ENCODE measurements at regions not wholly inside any gene's neighbourhood (a gene's known extent, or its start where the extent isn't known, plus 50 kb on each side); places are given as distances from the start of the nearest gene placed in this dataset.
"Not testable (repeated sequence)": the region's sequence is repeated elsewhere in the genome, so short reads cannot be mapped to it uniquely, and the experiment has no call there.

DNA sequence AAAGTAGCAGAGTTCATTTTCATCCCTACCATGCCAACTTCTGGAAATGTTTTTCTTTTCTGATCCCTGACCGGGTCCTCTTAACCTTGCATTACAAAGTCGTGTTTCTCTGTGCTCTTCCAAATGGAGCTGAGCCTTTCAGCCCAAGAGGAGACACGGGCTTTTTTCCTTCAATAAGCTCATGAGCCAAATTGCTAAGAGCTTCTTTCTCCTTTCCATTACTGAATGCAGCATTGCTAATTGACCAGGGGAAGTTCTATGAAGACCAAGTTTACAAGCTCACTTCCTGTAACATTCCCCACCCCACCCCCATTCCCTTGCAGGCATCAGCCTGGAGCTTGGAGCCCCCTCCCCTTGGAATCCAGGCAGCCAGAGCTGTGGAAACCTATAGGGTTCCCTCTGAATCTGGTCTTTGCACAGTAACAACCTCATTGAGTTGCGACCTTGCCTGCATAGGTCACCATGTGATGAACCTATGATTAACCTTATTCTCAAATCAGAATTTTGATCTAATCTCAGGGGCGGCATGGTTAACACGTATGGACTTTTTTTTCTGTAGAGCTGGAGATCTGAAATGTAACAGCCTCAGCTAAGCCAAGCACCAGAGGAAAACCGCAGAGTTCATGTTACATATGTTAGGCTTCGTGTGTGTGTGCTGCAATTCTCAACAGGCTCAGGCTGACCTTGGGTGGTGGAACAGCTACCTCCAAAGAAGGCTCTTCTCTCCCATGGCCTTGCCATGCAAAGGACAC, 395.7 kb upstream of the ZNF462 start:
- DNase-seq: no peak

DNA sequence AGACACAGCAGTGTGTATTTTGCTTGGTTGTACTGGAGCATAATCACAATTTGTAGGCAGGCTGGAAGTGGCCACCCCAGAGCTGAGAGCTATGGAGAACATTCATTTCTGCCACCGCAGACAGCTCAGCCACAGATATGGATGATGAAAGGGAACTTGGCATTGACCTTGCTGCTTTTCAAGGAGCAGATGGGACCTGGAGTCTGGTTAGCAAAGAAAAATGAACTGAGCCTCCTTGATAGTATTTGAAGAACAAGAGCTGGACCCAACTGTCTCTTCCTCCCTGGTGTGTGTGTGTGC, 395.2 kb upstream of the ZNF462 start:
- DNase-seq: no peak

DNA sequence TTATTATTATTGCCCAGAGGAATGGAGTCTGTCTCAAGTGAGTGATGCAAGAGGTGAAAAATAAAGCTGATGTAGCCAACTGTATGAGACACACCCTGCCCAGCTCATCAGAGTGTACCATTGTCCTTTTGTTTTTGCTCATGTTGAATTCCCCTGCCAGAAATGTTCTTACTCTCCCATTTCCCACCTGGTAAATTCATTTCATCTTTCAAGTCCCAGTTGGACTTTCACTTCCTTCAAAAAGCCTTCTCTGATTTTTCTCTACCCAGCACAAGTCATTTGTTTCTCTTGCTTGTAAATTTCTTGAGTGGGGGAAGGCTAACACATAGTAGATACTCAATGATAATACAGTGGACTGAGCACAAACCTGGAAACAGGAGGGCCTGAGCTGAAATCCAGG, 394.5 kb upstream of the ZNF462 start:
- no peak for DNase-seq

DNA sequence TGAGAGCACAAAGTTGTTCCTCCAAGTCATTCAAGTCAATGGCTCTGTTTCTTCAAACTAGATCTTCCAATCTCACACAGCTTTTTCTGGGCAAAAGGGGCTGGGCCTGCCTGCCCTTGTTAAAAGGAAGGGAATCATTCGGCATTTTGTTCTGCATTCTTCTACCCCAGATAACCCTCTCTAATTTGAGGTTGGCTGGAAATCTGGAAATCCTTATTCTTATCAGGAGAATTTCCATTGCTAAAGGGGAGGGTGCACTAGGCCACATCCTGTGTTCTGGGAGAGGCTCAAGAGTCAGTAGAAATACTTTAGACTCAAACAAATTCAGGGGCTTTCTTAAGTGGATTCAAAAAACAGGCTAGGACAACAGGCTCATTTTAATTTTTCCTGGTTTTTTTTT, 384.7 kb upstream of the ZNF462 start:
- DNase-seq: no peak

DNA sequence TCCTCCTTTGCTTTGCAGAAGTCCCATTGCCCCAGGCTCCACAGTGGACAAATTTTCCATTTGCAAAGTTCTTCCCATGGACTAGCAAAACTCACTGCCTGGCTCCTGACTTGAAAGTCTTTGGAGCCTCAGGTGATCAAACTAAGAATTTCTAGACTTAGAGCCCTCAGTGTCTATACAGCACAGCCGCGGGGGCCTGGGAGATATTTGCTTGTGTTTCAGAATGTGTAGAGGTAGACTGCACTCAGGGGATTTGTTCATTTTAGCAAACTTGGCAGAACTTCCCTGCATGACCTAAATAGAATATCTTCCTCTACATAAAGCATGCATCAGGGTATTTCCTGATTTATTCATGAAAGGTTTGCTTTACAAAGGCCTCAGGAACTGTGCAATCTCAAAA, 384.2 kb upstream of the ZNF462 start:
- no peak for DNase-seq

DNA sequence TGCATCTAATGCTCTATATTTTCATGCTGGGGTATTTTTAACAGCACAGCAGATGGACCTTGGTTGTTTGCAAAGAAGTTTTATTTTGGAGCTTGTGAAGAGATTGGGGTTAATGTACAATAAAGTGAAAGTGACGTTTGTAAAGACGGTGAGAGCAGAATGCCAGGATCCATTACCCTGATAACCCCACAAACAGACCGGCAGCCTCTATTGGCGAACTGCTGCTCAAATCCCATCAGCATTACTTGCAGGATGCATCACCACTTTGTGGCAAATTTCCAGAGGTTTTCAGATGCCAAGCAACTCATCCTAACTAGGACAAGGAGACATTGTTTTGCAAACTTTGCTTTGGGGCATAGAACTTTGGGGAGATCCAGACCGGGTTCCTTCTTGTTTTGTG, 383.3 kb upstream of the ZNF462 start:
- DNase-seq: no peak

DNA sequence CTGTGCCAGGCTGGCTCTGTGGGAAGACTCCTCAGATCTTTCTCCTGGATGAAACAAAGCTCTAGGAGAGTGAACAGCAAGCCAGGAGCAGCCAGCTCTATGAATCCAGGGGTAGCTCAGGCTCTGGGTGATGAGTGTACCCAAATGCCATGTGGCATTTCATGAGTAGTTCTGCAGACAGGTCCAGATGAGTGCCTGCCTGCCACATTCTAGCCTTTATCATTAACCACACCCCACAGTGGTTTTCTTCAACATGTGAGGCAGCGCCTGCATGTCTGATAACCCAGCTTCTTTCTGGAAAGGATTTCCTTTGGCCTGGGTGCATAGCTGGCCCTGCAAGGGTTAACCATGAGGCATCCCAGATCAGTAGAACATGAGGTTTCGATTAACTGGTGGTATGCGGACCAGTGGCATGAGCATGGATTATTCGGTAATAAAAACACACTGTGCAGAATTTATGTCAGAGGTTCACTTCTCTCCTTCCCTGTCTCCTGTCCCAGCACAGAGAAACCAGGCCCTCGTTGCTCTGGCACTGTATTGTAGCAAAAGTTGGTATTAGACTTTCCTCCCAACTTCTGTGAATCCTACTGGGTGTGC, 381.9 kb upstream of the ZNF462 start:
- no peak for DNase-seq

DNA sequence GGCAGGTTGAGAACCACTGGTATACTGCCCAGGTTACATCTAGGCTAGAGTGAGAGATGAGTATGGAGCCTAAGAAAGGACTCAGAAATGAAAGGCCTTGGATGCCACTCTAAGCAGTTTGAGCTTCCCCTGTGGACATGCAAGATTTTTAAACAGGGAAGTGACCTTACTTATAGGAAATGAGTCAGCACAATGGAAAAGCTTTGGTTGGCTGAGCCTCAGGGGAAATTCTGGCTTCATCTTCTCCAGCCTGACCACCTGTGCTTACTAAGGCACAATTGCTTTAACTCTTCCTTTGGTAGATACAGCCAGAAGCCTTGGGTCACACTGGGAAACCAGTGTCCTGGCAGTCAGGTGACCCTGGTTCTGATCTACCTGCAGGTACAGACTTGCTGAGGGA, 380.2 kb upstream of the ZNF462 start:
- DNase-seq: no peak

DNA sequence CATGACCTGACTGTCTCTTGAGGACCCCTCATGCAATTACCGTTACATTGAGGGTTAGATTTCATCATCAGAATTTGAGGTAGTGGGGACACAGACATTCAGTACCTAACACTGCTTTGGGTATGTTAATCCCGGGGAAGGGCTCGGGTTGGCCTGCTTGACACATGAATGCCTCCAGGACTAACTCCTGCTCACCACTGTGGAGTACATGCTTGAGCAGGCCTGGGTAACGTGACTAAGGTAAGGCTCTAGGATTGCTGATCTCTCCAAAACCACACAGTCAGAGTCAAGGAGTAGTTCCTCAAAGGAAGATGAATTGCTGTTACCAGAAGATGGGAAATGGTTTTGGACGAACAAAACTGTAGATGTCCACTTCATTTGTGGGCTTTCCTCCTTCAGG, 376.3 kb upstream of the ZNF462 start:
- no peak for DNase-seq

DNA sequence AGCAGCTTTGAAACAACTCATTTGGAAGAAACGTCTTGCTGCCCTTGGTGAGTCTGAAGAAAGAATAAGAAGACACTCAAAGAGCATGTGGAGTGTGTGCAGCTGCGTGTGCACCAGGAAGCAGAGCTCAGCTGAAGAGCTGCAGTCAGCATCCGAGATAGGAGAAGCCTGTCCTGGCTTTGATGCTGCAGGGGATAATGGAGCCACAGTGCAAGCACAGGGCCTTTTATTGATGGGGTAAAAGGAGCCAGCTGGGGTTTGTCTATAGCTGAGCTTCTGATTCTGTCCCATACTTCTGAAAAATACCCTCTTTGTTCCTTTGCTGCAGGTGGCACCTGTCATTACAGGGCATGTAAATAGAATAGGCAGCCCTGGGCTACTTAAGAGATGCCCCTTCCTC, 375.7 kb upstream of the ZNF462 start:
- DNase-seq: no peak

DNA sequence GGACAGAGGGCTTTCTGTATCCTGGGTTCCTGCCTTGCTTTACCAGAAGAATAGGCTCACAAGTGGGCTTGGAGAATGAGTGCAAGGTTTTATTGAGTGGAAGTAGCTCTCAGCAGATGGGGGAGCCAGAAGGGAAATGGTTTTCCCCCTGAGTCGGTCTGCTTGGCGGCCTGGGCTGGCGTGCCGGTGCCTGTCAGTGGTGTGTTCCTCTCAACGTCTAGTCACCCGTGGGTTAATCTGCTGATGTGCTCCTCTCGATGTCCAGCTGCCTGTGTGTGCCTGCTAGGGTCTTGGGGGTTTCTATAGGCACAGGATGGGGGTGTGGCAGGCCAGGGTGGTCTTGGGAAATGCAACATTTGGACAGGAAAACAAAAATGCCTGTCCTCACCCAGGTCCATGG, 370.8 kb upstream of the ZNF462 start:
- not testable (repeated sequence) for DNase-seq

DNA sequence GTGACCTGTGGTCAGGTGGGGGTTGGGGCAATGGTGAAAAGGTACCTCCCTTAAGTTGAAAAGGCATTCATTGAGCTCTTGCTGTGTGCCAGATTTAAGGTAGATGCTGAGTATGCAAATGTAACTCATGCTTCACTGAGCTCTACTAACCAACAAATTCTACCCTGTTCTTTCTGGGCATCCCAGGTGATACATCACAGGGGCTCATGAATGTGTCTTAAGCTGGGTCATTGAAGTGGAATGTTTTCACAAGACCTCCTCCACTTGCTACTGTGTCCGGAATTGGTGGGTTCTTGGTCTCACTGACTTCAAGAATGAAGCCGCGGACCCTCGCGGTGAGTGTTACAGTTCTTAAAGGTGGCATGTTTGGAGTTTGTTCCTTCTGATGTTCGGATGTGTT, 362.8 kb upstream of the ZNF462 start:
- no peak for DNase-seq

DNA sequence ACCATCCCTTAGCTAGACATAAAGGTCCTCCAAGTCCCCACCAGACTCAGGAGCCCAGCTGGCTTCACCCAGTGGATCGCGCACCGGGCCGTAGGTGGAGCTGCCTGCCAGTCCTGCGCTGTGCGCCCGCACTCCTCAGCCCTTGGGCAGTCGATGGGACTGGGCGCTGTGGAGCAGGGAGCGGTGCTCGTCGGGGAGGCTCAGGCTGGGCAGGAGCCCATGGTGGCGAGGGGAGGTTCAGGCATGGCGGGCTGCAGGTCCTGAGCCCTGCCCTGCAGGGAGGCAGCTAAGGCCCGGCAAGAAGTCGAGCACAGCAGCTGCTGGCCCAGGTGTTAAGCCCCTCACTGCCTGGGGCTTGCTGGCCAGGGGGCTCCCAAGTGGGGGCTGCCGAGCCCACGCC, 361.8 kb upstream of the ZNF462 start:
- not testable (repeated sequence) for DNase-seq

DNA sequence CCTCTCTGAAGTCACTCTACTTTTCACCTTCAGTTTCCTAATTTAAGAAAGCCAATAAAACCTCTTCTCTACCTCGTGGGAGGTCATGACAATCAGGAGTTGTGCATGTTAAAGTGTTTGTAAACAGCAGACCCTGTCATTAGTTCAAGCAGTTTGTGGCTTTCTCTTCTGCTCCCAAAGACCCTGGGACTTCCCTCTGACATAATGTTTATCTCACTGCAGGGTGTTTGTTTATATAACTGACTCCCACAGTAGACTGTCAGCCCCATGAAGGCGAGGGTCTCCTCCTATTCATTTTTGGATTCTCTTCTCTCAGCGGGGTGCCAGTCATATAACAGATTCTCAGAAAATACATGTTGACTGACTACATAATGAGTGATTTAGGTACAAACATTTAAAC, 360.0 kb upstream of the ZNF462 start:
- peak; percentile 1 for DNase-seq

DNA sequence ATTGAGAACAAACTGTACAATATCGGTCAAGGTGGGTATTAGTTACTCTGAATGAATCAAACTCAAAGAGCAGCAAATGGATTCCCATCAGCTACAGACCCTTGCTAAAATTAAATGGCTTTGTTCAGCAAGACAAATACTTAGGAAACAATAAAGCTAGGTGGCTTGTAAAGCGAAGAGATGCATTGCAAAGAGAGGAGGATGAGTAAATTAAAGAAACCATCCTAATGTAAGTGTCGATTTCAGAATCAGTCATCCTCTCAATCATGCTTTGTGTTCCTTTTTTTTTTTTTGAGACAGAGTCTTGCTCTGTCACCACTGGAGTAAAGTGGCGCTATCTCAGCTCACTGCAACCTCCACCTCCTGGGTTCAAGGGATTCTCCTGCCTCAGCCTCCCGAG, 359.2 kb upstream of the ZNF462 start:
- DNase-seq: peak; percentile 45

DNA sequence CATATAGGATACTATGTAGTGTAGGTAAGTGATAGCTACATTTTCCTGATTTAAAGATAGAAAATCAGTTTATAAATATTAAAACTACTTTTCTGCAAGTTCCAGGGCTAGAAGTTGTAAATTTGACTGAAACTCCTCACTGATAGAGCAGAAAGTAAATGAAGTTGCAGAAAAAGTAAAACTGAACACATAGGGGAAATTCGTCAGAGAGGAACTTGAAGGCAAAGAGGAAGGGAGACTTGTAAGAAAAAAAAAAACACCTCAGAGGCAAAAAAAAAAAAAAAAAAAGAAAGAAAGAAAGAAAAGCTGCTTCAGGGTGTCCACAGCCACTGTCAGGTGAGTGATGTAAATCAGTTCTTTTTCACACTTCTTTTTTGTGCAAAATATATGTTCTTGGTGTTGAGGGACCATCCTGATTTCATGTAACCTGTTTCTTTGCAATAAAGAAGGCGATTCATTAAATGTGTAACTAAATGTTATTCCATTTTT, 336.2 kb upstream of the ZNF462 start:
- no peak for DNase-seq

DNA sequence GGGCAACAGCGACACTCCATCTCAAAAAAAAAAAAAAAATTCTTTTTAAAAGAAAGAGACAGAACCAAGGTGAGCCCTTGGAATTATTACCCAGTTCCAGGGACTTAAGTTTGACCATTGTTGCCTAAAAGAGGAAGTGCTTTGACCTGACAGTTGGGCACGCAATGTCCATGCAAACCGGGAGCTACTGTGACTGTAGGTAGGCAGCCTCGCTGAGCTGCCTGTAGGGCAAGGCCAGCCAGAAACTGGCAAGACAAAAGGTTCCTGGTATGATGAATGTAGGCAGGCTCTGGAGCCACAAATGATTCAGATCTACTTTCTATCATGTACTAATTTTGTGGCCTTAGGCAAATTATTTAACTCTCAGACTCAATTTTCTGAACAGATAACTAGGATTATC, 334.8 kb upstream of the ZNF462 start:
- DNase-seq: no peak

DNA sequence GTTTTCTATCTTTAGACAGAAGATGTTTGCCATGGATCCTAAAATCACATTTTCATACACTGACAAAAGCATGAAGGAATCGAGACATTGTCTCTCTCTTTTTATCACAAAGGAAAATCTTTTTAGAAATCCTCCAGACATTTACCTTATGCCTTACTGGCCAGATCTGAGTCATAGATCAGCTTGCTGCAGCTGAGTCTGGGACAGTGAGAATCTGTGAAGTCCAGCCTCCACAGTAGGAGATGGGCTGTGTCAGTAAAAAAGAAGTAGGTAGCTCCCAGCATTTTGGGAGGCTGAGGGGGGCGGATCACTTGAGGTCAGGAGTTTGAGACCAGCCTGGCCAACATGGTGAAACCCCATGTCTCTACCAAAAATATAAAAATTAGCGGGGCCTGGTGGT, 333.4 kb upstream of the ZNF462 start:
- no peak for DNase-seq

DNA sequence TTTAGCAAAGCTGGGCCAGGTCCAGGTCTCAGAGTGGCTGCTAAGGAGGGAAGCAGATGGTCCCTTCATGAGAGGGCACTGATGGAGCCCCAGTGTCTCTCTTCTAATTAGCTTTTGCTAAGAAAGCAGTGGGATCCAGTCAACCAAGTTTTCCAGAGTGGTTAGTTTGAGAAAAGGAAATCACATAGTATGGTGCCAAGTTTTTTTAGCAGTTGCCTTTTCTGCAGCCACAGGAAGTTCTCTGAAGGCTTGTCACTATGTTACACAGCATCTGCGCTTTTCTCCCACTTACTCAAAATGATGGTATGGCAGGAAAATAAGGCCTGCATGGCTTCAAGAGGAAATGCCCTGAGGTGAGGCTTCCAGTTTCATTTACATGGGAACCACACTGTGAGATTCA, 331.5 kb upstream of the ZNF462 start:
- no peak for DNase-seq

DNA sequence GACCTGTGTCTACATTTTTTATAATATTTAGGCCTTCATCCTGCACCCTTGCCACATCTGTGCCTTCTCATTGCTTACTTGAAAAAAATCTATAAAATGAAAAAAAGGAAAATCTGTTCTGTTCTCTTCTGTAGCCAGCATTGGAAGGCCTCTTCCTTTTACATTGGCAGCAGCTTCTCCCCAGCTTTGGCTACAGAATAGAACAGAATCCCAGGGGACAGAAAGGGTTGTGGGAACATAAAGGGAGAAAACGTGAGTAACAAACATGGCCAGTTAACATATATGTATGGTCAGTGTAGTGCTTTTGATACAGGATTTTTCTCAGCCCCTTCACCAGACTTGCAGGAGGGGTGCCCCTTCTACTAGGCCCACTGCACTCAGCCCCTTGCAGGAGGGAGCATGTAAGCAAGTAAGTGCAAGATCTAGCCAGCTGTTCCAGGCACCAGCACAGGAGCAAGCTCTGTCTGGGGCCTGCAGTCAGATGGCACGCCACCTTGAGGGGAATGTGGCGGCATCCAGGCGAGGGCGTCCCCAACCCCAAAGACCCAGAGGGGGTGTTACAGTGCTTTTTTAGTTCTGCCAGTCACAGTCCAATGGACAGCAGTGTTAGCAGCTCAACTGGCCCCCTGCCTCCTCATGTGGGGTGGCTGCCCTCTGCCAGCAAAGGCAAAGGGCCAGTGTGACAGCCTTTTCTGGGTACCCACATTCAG, 330.5 kb upstream of the ZNF462 start:
- DNase-seq: no peak

DNA sequence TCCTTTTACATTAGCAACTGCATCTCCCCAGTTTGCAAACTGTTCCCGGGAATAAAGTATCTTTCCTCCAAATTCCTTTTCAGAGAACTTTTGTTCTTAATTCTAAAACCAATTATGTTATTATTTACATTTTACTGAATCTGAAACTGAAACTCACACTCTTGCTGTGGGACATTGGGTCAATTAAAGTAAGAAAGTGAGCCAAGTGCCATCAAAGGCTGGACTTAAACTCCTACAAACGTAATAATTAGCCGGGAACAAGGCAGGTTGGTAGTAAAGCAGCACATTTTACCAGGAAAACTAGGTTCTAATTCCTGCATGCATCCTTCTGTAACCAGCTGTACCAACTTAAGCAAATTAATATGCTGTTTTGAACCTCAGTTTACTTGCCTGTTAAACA, 328.2 kb upstream of the ZNF462 start:
- DNase-seq: no peak

DNA sequence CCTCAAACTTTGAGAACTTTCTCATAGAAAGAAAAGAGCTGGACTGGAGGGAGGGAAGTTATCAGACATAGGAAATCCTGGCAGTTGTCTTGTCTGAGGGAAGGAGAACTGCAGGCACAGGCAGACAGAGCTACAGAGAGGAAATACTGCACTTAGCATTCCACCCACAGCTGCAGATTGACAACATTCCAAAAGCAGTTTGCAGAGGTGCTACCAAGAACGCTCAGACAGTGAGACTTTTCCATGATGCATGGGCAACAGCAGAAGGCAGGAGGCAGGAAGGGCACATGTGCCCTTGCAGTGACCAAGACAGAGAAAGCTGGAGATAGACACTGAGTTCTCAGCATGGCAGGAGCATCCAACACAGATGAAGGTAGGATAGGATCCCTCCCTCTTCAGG, 327.5 kb upstream of the ZNF462 start:
- DNase-seq: no peak

DNA sequence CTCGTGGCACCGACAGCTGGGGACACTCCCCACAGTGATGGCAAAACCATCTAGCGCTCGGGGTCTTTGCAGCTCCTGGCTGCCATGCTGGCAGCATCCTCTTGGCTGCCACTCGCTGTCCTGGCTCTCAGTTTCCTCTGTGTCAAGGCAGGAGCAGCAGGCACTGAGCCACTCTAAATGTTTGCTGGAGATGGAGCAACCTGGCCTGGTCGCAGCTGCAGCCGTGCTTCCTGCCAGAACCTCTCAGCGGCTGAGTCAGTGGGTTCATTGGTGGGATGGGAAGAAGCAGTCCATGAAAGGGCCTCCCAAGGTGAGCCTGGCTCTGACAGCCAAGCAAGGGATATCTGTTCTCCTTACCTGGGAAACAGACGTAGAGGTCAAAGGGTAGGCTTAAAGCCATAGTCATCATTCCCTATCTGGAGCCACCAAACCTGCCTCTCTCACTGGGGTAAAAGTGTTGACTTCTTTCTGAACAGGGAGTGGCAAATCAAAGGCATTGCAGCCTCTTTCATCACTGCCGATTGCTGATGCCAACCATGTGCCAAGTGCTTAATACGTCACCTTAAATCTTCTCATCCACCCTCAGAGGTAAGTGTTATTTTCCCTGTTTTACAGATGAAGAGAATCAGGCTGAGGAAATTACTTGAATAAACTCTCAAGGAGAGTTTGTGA, 304.8 kb upstream of the ZNF462 start:
- DNase-seq: no peak

DNA sequence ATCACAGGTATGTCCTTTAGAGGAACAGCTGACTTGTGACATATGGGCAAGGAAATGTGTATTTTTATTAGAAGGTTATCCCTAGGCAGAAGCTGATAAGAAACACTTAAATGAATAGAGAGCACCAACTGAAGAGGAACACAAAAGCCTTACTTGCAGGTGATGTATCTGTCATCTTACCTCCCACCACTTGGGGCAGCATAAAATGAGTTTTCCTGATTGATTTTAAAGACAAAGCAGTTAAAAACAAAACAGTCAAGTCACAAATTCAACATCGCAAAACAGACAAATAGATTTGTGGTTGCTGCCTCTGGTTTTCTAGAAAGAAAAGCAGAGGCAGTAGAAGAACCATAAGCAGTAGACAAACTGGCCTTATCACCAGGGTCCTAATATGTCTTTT, 302.4 kb upstream of the ZNF462 start:
- no peak for DNase-seq

All from activated CD4-positive, alpha-beta T cell treated with anti-CD3 and anti-CD28 coated beads, Interleukin-10, Interleukin-2, amounts not matched to agents 100 ng/mL and 50 ng/mL, durations not matched to agents 16 hours and 8 hours (primary cell).